ENCODE measurements at regions not wholly inside any gene's neighbourhood (a gene's known extent, or its start where the extent isn't known, plus 50 kb on each side); places are given as distances from the start of the nearest gene placed in this dataset.

- TF ChIP-seq POLR2A (IDR thresholded peaks at IDR 0.05) (no peak), CTCF (IDR thresholded peaks at IDR 0.05) (no peak), EP300 (IDR thresholded peaks at IDR 0.05) (no peak), POLR2AphosphoS5 (IDR thresholded peaks at IDR 0.05) (no peak)
These were observed 74.9 kb upstream of the HS3ST2 start for GRCh38 chr16:22739077-22739476.

Measured in upper lobe of left lung (tissue), 4 donors.